ENCODE measurements at regions not wholly inside any gene's neighbourhood (a gene's known extent, or its start where the extent isn't known, plus 50 kb on each side); places are given as distances from the start of the nearest gene placed in this dataset.

DNA sequence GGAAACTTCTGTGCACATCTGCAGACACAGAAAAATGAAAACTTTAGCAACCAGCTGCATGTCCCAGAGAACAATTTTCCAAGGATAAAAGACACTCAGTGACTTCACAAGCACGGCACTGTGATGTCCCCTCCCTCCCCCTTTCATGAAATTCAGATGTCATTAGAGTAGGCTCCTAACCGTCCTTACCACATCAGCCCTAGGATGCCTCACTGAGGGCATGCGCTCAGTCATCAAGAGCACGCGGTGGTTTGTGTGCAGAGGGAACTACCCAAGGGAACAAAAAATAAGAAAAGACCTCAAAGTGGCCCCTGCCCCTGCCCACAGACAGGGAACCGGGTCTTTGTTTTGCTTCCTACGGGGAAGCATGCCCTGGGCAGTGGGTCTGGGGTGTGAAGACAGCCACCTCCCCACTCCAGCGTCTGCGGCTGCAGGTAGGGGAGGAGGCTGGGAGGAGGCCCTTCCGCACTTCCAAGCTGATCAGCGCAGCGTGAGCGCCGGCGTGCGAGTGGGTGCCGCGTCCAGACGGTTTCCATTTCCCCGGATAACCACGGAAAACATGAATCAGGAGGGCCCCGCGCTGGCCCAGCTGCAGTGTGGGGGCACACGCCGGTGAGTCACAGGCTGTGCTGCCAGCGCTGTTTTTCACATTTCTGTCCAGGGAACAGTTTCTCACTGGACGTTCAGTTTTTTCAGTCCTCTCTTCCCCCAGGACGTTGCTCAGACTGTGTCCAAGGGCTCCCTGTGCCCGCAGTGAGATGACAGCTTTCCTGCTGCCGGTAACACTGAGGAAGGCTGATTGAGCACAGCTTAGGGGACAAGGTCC lies 70.6 kb downstream of the COPS8 start:
- no peak overlapping the region for H3K4me3 ChIP-seq (ENCODE audit: low read depth, low read length)
- TF ChIP-seq, protein P1, sequence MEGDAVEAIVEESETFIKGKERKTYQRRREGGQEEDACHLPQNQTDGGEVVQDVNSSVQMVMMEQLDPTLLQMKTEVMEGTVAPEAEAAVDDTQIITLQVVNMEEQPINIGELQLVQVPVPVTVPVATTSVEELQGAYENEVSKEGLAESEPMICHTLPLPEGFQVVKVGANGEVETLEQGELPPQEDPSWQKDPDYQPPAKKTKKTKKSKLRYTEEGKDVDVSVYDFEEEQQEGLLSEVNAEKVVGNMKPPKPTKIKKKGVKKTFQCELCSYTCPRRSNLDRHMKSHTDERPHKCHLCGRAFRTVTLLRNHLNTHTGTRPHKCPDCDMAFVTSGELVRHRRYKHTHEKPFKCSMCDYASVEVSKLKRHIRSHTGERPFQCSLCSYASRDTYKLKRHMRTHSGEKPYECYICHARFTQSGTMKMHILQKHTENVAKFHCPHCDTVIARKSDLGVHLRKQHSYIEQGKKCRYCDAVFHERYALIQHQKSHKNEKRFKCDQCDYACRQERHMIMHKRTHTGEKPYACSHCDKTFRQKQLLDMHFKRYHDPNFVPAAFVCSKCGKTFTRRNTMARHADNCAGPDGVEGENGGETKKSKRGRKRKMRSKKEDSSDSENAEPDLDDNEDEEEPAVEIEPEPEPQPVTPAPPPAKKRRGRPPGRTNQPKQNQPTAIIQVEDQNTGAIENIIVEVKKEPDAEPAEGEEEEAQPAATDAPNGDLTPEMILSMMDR (IDR thresholded peaks at IDR 0.05; ENCODE audit: control insufficient read depth, extremely low read depth, insufficient read depth), result no peak
- DNase-seq (ENCODE audit: low read depth), result no peak

DNA sequence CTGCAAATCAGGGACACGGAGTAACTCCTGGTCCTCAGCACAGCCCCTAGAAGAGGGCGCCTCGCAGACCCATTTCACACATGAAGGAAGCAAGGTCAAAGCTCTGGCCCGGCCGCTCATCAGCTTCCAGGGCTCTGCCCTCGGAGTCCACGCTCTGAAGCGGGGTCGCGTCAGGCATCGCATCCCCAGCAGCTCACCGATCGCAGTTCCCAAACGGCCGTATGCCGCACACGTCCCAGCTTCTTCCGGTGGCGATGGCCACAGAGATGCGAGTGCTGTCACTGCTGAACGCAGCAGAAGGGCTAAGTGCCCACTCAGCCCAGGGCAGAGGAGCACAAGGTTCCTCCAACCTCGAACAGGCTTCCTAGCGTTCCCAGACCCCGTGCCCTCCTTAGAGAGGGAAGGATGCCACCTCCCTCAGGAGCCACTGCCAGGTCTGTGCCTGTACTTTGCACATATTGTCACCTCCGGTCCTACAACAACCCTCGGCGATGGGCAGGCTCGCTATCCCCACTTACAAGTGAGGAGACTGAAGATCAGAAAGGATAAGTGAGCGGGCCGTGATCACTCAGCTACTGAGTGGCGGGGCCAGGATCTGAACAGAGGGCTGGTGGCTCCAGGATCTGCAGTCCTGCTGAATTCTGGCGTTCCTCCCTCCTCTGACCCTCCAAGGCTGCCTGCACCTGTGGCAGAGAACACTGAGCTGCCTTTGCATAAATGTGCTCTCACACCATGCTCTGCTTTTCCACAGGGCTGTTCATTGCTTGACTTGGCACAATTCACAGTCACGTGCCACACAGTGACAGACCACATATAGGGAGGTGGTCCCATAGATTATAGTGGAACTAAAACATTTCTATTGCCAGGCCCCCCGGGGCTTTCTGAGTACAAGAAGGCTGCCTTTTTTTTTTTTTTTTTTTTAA lies 71.4 kb downstream of the COPS8 start:
- DNase-seq (ENCODE audit: low read depth), result no peak
- TF ChIP-seq, protein P1 (IDR thresholded peaks at IDR 0.05; ENCODE audit: control insufficient read depth, extremely low read depth, insufficient read depth), result no peak
- no peak overlapping the region for H3K4me3 ChIP-seq (ENCODE audit: low read depth, low read length)

DNA sequence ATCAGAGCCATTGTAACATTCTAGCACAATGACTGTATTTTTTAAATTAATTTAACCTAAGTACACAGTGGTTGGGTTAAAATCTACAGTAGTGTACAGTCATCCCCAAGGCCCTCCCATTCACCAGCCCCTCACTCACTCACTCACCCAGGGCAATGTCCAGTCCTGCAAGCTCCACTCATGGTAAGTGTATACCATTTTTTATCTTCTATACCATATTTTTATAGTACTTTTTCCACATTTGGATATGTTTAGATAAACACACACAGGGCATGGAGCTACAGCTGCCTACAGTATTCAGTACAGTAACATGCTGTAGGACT lies 72.1 kb downstream of the COPS8 start:
- no peak for DNase-seq (ENCODE audit: low read depth)
- H3K4me3 ChIP-seq (ENCODE audit: low read depth, low read length), result no peak overlapping the region
- TF ChIP-seq, protein P1 (IDR thresholded peaks at IDR 0.05; ENCODE audit: control insufficient read depth, extremely low read depth, insufficient read depth), result no peak

DNA sequence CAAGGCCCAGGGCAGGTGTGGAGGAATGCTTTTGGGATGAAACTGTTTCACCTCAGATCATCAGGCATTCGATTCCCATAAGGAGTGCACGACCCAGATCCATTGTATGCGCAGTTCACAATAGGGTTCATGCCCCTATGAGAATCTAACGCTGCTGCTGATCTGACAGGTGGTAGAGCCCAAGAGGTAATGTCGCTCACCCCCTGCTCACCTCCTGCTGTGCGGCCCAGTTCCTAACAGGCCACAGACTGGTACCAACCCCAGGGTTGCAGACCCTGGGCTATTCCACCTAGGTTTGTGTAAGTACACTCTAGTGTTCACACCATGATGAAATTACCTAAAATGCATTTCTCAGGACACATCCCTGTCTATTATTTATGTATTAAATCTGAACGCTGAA lies 72.5 kb downstream of the COPS8 start:
- no peak for DNase-seq (ENCODE audit: low read depth)
- H3K4me3 ChIP-seq (ENCODE audit: low read depth, low read length), result no peak overlapping the region
- TF ChIP-seq, protein P1 (IDR thresholded peaks at IDR 0.05; ENCODE audit: control insufficient read depth, extremely low read depth, insufficient read depth), result no peak

DNA sequence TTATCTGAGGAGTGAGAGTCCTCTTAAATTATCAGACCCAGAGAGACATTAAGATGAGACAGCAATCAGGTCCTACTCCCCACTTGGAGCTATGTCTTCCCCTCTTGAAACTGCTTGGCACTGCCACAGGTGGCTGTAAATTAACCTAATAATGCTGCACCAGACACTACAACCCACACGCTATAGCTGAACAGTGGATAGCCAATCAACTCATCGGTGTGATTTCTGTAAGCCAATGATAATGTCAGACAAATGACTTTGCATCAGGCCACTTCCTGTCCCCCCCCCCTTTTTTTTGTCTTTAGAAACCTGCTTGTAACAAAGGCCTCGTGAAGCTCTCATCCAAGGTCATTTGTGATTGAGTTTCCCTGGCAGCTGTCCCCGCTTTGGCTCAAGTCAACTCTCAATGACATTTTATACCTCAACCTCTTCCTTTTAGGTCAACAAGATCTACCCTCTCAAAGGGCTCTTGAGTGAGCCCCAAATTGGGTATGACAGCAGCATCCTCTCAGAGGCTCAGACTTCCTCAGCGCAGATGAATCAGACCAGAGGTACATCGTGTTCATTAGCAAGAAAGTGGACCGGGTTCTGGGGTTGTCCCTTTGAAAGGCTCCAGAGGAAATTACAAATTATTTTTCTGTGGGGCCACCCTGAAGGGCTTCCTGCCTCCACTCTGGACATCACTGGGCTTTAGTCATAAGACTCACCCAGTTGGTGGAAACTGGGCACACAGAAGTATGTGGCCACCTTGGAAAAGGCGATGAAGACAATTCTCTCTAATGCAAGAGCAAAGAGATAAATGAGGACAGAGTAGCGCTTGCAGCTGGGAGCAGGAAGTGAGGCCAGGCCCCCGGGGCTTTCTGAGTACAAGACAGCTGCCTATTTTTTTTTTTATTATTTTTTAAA lies 73.6 kb downstream of the COPS8 start:
- H3K4me3 ChIP-seq (ENCODE audit: low read depth, low read length), result no peak overlapping the region
- DNase-seq (ENCODE audit: low read depth), result no peak
- TF ChIP-seq, protein P1 (IDR thresholded peaks at IDR 0.05; ENCODE audit: control insufficient read depth, extremely low read depth, insufficient read depth), result no peak

DNA sequence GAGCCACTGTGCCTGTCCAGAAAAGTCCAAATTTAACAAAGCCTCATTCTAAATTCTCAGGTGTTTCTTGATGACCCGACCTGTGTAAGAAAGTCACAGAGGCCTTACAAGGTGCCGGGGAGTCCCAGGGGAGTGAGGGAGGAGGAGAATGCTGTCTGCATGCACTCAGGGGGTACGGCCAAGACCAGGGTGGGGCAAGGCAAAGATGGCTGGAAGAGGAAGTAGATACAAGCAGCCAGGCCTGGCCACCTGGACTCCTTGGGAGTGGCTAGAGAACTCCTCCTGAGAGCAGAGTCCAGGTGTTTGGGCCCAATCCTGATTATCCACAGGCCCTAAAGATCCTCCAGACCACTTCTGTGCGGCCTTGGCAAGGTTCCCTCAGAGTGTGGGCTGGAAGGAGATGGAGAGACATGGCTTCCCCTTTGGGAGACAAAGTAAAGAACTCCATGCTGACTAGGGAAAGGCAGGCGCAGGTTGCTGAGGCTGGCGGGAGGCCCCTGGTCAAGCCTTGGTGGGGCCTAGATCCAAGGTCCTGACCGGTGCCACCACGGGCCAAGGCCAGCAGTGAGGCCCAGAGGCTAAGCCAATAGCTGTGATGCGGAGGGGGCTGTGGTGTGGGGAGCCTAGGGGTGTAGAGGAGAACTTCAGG lies 74.7 kb downstream of the COPS8 start:
- TF ChIP-seq, protein P1 (IDR thresholded peaks at IDR 0.05; ENCODE audit: control insufficient read depth, extremely low read depth, insufficient read depth), result no peak
- no peak for DNase-seq (ENCODE audit: low read depth)
- no peak overlapping the region for H3K4me3 ChIP-seq (ENCODE audit: low read depth, low read length)
